Activated CD8-positive, alpha-beta T cell treated with anti-CD3 and anti-CD28 coated beads for 36 hours (primary cell): ENCODE measurements at regions not wholly inside any gene's neighbourhood (a gene's known extent, or its start where the extent isn't known, plus 50 kb on each side); places are given as distances from the start of the nearest gene placed in this dataset.

Source experiments
- ATAC-seq: fragments of 200-7000 bp; cut with Tn5 transposase; one replicate; pipeline ENCODE4 v1.10.0; 2021; ENCODE audit warnings: mild to moderate bottlenecking, moderate library complexity
- CTCF ChIA-PET: fragments of 350-600 bp; sonication (Branson Sonifier 250); formaldehyde crosslinking; loops from one replicate; lab custom pipeline; 2021; ENCODE audit warnings: antibody characterized with exemption; lab: Charles Lee
- POLR2A ChIA-PET: fragments of 350-600 bp; sonication (Branson Sonifier 250); formaldehyde crosslinking; loops from one replicate; lab custom pipeline; 2021; ENCODE audit warnings: antibody characterized with exemption; lab: Charles Lee
- DNase-seq: peaks from one replicate; pipeline ENCODE4 v3.0.0-alpha.2; 2020
- H3K27ac Mint-ChIP-seq: one replicate; pipeline ENCODE4 v1.8.0; 2021; ENCODE audit warnings: mild to moderate bottlenecking, mixed read lengths
- H3K27me3 Mint-ChIP-seq: one replicate; pipeline ENCODE4 v1.8.0; 2021; ENCODE audit warnings: mixed read lengths
- H3K36me3 Mint-ChIP-seq: one replicate; pipeline ENCODE4 v1.8.0; 2021; ENCODE audit warnings: low read depth, mixed read lengths
- H3K4me1 Mint-ChIP-seq: one replicate; pipeline ENCODE4 v1.8.0; 2021; ENCODE audit warnings: low read depth, mixed read lengths
- H3K4me3 Mint-ChIP-seq: one replicate; pipeline ENCODE4 v1.8.0; 2021; ENCODE audit warnings: mild to moderate bottlenecking, moderate library complexity, mixed read lengths
- H3K9me3 Mint-ChIP-seq: one replicate; pipeline ENCODE4 v1.8.0; 2021; ENCODE audit warnings: mixed read lengths
- intact Hi-C: fragments of 100-400 bp; cut with micrococcal nuclease; formaldehyde crosslinking; loops from one replicate; pipeline ENCODE4 v1.10.0; 2022
- TF ChIP-seq, protein P1 (sequence below): fragments of 200-600 bp; IDR thresholded peaks from one replicate; pipeline ENCODE4 v1.8.0; 2022; ENCODE audit warnings: antibody characterized with exemption, mild to moderate bottlenecking

DNA sequence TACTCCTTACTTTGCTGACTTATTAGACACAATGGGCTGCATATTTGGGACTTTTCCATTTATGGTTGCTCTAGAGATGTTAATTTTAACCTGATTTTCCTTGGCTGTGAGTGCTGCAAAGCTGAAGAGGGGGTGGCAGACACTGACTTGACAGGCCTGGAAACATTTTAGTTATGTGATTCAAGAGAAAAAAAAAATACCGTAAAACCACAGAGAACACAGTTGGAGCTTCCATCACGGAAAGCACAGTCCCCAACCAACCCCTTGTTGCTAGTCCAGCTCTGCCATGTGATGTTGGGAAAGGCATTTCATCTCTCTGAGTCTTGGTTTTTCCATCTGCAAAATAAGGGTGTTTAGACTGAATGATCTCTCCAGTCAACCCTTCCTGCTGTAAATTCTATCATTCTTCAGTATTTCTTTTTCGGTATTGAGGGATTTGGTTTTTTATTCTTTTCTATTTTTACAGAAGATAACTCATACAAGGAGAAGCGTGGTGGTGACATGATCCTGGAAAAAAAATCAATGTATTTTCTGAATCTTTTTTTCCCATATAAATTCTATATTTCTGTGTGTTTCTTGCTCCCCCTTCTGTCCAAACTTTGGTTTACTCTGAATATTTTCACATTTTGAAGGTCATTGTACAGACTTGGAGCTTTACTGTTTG lies 246.1 kb downstream of the REEP3 start:
- no peak for ATAC-seq
- H3K27me3 Mint-ChIP-seq = peaks cover 4% of the 10 kb centered on the region
- H3K4me3 Mint-ChIP-seq = no peak overlapping the region
- H3K27ac Mint-ChIP-seq = no peak overlapping the region
- ChIA-PET POLR2A (no interaction called here), CTCF (interaction anchor here (0.8 to 2.3 kb wide), 5 partner anchors 18 to 602 kb away, joined by 3 to 6 read pairs (median 3); no protein-coding TSS in a partner anchor)
- H3K36me3 Mint-ChIP-seq = no peaks in the 10 kb centered on the region
- no peaks in the 10 kb centered on the region for H3K4me1 Mint-ChIP-seq
- no peaks in the 10 kb centered on the region for H3K9me3 Mint-ChIP-seq
- TF ChIP-seq, protein P1, sequence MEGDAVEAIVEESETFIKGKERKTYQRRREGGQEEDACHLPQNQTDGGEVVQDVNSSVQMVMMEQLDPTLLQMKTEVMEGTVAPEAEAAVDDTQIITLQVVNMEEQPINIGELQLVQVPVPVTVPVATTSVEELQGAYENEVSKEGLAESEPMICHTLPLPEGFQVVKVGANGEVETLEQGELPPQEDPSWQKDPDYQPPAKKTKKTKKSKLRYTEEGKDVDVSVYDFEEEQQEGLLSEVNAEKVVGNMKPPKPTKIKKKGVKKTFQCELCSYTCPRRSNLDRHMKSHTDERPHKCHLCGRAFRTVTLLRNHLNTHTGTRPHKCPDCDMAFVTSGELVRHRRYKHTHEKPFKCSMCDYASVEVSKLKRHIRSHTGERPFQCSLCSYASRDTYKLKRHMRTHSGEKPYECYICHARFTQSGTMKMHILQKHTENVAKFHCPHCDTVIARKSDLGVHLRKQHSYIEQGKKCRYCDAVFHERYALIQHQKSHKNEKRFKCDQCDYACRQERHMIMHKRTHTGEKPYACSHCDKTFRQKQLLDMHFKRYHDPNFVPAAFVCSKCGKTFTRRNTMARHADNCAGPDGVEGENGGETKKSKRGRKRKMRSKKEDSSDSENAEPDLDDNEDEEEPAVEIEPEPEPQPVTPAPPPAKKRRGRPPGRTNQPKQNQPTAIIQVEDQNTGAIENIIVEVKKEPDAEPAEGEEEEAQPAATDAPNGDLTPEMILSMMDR = peak; percentile 58
- DNase-seq = no peak
- intact Hi-C loops = no loop called here

DNA sequence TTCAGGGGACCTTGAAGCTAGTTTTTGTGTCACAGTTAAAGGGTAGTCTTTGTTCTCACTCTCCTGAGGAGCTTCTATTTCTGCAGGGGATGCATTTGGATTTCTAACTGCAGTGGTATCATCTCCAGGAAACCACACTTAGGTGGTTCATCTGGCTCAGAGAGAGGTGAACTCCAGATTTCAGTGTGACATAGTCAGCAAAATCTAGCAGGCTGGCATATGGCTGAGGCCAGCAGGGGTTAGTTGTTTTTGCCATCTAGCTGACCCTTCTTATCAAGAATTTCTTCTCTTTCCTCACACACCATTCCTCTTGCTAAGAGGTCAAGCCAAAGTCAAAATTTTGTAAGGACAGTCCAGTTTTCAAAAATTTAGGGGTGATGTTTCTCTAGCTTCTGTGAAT lies 248.2 kb downstream of the REEP3 start:
- H3K27ac Mint-ChIP-seq = no peak overlapping the region
- no peaks in the 10 kb centered on the region for H3K9me3 Mint-ChIP-seq
- H3K36me3 Mint-ChIP-seq = no peaks in the 10 kb centered on the region
- intact Hi-C loops = no loop called here
- peaks cover 5% of the 10 kb centered on the region for H3K27me3 Mint-ChIP-seq
- H3K4me3 Mint-ChIP-seq = no peak overlapping the region
- POLR2A ChIA-PET = no interaction called here
- CTCF ChIA-PET = interaction anchor here (0.5 to 1.3 kb wide), 4 partner anchors 12 to 610 kb away, joined by 3 to 5 read pairs (median 3); no protein-coding TSS in a partner anchor
- DNase-seq (no peak), ATAC-seq (no peak)
- H3K4me1 Mint-ChIP-seq = no peaks in the 10 kb centered on the region
- TF ChIP-seq, protein P1 = no peak

DNA sequence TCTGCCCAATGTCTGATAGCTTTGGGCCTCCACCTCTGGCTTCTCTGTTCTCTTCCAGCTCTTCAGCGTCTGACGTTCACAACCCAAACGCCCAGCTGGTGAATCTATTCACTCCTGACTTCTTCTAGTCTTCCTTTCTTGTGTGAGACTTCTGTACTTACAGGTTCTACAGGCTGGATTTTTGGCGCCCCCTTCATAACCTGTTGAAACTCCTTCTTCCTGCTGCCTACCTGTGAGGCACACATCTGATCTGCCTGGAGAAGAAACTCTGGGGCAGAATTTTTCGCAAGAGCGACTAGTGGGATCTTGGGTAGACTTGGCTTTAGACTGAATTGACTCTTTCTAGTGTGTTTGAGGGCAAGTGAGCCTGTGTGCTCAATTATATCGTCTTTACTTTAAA lies 249.3 kb downstream of the REEP3 start:
- DNase-seq (no peak), ATAC-seq (no peak)
- no peaks in the 10 kb centered on the region for H3K36me3 Mint-ChIP-seq
- TF ChIP-seq, protein P1 = no peak
- H3K27ac Mint-ChIP-seq = no peak overlapping the region
- no peak overlapping the region for H3K4me3 Mint-ChIP-seq
- H3K27me3 Mint-ChIP-seq = peaks cover 5% of the 10 kb centered on the region
- no peaks in the 10 kb centered on the region for H3K9me3 Mint-ChIP-seq
- ChIA-PET CTCF (interaction anchor here (1.3 kb wide), 1 partner anchor 51 kb away, joined by 4 read pairs; no protein-coding TSS in a partner anchor), POLR2A (no interaction called here)
- no peaks in the 10 kb centered on the region for H3K4me1 Mint-ChIP-seq
- intact Hi-C loops = no loop called here

DNA sequence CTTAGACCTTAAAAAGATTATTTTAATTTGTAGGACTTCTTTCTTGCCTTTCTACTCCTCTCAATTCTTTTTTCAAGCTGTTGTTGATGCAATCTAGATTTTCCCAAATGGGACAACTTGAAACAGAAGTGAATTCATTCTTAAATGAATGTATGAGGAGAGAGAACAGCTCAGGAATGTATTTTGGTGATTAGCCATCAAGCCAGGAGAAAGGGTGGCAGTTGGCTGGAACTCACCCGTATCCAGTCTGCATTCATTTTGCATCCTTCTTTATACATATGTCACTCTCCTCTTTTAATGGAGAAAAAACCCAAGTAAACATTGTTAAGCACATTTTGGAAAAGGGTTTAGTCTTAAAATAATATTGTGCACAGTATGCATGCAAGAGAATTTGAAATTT lies 251.3 kb downstream of the REEP3 start:
- intact Hi-C loops = no loop called here
- ChIA-PET CTCF (interaction anchor here (1.1 to 1.5 kb wide), 2 partner anchors 17 to 94 kb away, joined by 3 to 4 read pairs; no protein-coding TSS in a partner anchor), POLR2A (no interaction called here)
- H3K4me1 Mint-ChIP-seq = no peaks in the 10 kb centered on the region
- H3K9me3 Mint-ChIP-seq = no peaks in the 10 kb centered on the region
- TF ChIP-seq, protein P1 = no peak
- ATAC-seq (no peak), DNase-seq (no peak)
- H3K27ac Mint-ChIP-seq = no peak overlapping the region
- H3K27me3 Mint-ChIP-seq = peaks cover 17% of the 10 kb centered on the region
- no peak overlapping the region for H3K4me3 Mint-ChIP-seq
- no peaks in the 10 kb centered on the region for H3K36me3 Mint-ChIP-seq

DNA sequence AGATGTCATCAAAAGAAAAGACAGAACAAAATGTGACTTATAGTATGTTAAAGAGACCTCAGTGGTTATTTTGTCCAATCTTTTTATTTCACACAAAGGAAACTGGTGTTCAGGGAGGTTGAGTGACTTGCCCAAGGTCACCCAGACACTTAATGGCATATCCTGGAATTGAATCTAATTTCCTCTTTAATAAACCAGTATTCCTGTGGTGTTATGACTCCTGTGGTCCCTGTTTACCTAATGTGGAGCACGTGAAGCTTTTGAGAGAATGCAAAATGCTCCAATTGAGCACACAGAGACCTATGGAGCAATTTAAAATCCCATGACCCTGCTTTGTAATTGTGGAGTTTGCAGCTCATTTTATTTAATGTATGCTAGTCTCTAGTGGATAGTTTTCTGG lies 251.9 kb downstream of the REEP3 start:
- CTCF ChIA-PET = no interaction called here
- Mint-ChIP-seq H3K4me3 (no peak overlapping the region), H3K36me3 (no peaks in the 10 kb centered on the region), H3K27me3 (peaks cover 19% of the 10 kb centered on the region), H3K4me1 (no peaks in the 10 kb centered on the region), H3K27ac (no peak overlapping the region), H3K9me3 (no peaks in the 10 kb centered on the region)
- POLR2A ChIA-PET = no interaction called here
- intact Hi-C loops = no loop called here
- TF ChIP-seq, protein P1 = no peak
- DNase-seq (no peak), ATAC-seq (no peak)
